GM18499 (cell line): ENCODE measurements at regions not wholly inside any gene's neighbourhood (a gene's known extent, or its start where the extent isn't known, plus 50 kb on each side); places are given as distances from the start of the nearest gene placed in this dataset.
"Not testable (repeated sequence)": the region's sequence is repeated elsewhere in the genome, so short reads cannot be mapped to it uniquely, and the experiment has no call there.

Experiments
- ATAC-seq: cut with Tn5 transposase; IDR thresholded peaks from one replicate; pipeline ENCODE4 v1.9.1; 2021; ENCODE audit warnings: moderate number of reproducible peaks; ENCODE audit not compliant: insufficient read depth, unreplicated experiment

- ATAC-seq: no peak
These were observed 429.1 kb upstream of the NFE2L3 start for GRCh38 chr7:25722856-25723255.

GRCh38 chr7:25725451-25725850 lies 426.5 kb upstream of the NFE2L3 start:
- ATAC-seq: no peak

GRCh38 chr7:25726170-25726780 lies 425.7 kb upstream of the NFE2L3 start:
- no peak for ATAC-seq

- no peak for ATAC-seq
These were observed 425.2 kb upstream of the NFE2L3 start for GRCh38 chr7:25726781-25727311.

- no peak for ATAC-seq
These were observed 424.6 kb upstream of the NFE2L3 start for GRCh38 chr7:25727446-25727845.

- no peak for ATAC-seq
These were observed 424.1 kb upstream of the NFE2L3 start for GRCh38 chr7:25727876-25728275.

GRCh38 chr7:25731068-25731845 lies 420.7 kb upstream of the NFE2L3 start:
- ATAC-seq: no peak

- no peak for ATAC-seq
These were observed 420.2 kb upstream of the NFE2L3 start for GRCh38 chr7:25731846-25732245.

GRCh38 chr7:25732766-25733217 lies 419.2 kb upstream of the NFE2L3 start:
- ATAC-seq: no peak

- ATAC-seq: no peak
These were observed 416.2 kb upstream of the NFE2L3 start for GRCh38 chr7:25735674-25736242.

- ATAC-seq: no peak
These were observed 413.5 kb upstream of the NFE2L3 start for GRCh38 chr7:25738528-25738927.

- ATAC-seq: no peak
These were observed 412.9 kb upstream of the NFE2L3 start for GRCh38 chr7:25739143-25739542.

GRCh38 chr7:25742316-25742715 lies 409.7 kb upstream of the NFE2L3 start:
- no peak for ATAC-seq

GRCh38 chr7:25743670-25744451 lies 408.1 kb upstream of the NFE2L3 start:
- not testable (repeated sequence) for ATAC-seq

GRCh38 chr7:25750744-25751508 lies 401.1 kb upstream of the NFE2L3 start:
- ATAC-seq: no peak

GRCh38 chr7:25752154-25752553 lies 399.8 kb upstream of the NFE2L3 start:
- ATAC-seq: no peak

GRCh38 chr7:25752967-25753791 lies 398.8 kb upstream of the NFE2L3 start:
- ATAC-seq: no peak

GRCh38 chr7:25753837-25754236 lies 398.2 kb upstream of the NFE2L3 start:
- no peak for ATAC-seq

- ATAC-seq: no peak
These were observed 397.7 kb upstream of the NFE2L3 start for GRCh38 chr7:25754333-25754732.
